Muscle of arm (tissue), 1 donor: ENCODE measurements at regions not wholly inside any gene's neighbourhood (a gene's known extent, or its start where the extent isn't known, plus 50 kb on each side); places are given as distances from the start of the nearest gene placed in this dataset.
"Not testable (repeated sequence)": the region's sequence is repeated elsewhere in the genome, so short reads cannot be mapped to it uniquely, and the experiment has no call there.

Experiments
- DNase-seq: peaks from one replicate; pipeline ENCODE4 v3.0.0-alpha.2; 2013

DNA sequence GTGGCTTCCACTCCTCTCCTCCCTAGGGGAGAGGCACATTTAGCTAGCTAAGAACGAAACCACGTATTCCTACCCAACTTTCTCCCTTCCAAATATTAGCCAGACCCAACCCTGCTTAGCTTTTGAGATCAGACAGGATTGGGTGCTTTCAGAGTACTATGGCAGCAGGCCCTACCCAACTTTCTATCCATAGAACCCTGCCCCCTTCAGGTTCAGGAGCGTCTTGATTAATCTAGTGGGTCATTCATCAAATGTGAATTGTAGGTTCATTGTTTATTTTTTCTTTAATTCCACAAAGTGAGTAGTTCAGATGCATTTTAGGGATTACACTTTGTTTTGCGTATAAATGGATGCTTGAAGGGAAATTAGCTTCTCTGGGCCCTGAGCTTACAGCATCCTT lies 188.3 kb downstream of the MIB1 start:
- no peak for DNase-seq

DNA sequence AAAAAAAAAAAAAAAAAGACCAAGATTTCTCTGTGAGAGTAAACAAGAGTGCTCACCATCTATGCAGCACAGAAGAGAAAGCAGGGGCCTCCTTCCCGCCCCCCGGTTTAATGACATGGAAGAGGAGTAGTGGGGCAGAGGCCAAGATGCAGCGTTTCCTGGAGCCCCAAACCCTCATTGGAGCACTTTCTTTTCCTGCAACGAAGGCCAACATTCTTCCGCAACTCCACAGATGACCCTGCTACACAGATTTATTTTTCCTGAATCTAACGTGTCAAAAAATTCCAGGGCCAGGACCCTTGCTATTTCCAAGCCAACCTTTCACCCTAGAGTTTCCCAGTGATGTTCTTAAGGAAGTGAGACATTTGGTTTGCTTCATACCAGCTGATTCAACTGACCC lies 189.6 kb downstream of the MIB1 start:
- DNase-seq, result no peak

DNA sequence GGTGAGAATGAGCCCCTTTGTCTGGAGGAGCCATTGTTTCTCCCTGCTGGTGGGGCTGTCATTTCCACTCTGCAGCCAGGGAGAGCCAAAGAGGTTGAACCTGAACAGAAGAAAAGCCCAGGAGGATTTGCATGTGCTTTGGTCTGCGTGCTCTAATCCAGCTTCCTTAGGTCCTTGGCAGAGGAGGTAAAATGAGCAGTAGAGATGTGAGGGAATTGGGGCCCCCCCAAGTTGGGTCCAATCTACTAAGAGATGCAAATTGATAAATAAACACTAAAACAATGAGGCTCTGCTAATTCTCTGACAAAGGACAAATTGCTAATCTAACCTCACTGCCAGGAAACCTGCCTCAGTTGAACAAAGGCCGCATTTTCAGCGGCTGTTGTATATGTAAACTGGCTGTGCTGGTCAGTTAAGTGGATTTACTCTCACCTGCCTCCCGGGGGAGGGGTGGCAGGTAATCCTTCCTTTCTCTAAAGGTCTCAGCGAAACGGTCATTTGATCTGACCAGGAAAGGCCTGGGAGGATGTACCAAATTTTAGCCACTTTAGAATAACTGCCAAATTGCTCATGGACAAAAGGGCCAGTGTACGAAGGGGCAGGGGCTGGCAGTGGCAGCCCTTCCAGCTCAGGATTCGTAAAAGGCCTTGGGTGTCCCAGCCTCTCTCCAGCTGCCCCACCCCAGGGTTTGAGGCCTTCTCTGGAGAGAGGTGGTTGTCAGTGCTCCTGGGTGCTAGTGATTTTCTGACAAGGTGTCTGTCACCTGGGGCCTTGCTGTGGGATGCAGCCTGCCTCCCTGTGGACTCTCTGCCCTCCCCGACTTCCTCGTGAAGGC lies 193.6 kb downstream of the MIB1 start:
- DNase-seq, result no peak

DNA sequence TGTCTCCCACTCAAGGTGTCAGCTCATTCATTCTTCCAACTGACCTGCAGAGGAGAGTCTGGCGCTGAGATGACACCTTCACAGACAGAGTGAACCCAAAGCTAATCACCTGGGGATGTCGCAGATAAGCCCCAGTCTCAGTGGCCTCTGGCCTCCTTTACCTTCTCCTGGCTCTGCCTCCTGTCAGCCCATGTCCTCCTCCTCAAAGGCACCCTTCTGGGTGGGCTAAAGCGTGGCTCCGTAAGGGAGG lies 194.1 kb downstream of the MIB1 start:
- no peak for DNase-seq

DNA sequence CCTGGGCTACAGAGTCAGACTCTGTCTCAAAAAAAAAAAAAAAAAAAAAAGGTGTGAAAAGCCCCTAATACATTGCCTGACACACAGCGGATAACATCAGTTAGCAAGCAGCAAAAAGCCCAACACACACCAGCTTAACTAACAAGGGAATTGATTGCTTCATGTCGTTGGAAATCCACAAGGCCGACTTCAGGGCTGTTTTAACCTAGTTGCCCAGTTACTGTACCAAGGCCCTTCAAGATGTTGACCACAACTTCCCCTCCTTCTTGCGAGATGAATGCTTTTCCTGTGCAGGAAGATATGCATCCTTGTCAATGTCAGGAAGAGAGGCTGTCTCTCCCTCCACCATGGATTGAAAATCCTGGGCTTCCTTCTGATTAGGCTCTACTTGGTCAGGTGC lies 202.9 kb downstream of the MIB1 start:
- no peak for DNase-seq

DNA sequence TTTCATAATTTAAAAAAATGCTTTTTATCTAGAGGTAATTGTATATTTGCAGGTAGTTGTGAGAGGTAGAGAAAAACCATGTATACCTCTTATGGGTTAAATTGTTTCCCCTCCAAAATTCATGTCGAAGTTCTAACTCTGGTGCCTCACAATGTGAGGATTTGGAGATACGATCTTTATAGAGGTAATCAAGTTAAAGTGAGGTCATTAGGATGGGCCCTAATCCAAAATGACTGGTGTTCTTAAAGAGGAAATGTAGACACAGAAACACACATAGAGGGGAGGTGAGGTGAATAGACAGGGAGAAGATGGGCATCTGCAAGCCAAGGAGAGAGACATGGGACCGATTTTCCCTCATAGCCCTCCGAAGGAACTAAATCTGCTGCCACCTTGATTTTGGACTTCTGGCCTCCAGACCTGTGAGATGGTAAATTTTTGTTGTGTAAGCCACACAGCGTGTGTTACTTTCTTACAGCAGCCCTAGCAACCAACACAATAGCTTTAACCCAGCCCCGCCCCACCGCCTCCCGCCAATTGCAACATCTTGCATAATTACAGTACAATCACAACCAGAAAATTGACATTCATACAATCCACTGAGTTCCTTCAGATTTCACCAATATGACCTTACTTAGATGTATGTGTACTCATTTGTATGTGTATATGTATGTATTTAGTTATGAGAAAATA lies 208.9 kb downstream of the MIB1 start:
- DNase-seq, result no peak

DNA sequence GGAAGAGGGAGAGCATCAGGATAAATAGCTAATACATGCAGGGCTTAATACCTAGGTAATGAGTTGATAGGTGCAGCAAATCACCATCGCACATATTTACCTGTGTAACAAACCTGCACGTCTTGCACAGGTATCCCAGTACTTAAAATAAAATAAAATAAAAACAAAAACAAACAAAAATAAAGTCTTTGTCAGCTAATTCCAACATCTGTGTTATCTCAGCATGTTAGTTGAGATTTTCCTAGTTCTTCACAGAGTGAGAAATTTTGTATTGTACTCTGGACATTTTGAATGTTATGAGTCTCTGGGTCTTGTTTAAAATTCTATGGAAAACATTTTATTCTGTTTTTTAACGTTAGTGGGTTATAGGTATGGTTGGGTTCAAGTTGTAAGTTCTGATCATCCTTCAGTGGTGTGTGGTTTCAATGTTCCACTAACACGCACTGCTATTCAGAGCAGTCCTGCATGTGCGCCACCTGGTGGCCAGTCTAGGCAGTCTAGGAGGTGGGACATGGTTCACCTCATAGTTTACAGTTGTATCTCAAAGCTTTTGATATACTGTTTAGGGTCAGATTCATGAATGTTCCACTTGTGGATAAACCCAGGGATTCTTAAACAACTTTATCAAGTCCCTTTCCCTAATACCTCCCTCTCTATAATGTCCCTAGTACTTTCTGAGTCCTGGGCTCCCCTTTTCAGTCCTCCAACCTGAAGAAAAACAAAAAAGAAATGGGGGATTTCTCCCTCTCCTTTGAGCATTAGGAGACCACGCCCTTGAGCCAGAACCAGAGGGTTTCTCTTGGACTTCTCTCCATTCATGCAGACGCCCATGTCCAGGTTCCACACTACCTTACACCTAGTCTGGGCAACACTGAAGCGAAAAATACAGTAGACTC lies 213.4 kb upstream of the GATA6 start:
- DNase-seq, result peak; percentile 72

DNA sequence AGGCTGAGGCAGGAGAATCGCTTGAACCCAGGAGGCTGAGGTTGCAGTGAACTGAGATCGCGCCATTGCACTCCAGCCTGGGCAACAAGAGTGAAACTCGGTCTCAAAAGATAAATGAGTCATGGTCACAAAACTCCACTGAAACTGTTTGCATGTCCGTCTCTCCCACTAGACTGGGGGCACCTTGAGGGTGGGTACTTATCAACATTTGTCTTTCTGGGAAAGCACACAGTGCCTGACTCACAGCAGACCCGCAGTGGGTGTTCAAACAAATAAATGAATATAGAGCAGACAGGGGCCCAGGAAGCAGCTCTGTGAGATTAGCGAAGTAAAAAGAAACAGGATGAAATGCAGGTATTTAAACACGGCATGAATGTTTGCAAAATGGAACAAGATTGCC lies 211.1 kb upstream of the GATA6 start:
- no peak for DNase-seq

DNA sequence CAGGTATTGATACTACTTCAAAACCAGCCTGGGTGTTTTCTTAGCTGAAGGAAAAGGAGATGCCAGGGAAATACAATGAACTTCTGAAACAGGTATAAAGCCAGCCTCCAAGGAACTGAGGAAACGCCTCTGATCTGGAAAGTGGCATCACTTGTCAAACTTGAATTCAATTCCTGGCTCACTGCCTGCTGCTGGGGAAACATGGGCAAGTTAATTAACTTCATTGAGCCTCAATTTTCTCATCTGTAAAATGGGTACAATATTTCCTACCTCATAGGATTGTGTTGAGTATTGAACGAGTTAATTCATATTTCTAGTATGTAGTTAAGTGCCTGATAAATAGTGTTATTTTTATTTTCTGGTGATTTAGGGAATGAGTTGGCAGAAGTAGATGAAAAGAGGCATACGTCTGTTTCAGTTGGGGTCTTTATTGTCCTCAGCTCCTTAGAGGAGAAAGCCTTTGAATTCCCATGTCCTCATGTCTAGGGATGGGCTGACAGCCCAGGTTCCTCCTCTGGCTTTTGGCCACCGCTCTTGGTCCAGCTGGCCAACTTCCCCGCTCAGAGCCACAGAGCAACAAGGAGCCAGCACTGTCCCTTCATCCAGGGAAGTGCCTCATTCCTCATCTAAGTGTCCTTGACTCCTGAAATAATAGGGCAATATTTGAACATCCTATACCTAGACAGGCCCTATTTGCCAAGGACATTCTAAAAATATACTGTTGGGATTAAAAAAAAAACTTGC lies 210.5 kb upstream of the GATA6 start:
- DNase-seq, result peak; percentile 6

DNA sequence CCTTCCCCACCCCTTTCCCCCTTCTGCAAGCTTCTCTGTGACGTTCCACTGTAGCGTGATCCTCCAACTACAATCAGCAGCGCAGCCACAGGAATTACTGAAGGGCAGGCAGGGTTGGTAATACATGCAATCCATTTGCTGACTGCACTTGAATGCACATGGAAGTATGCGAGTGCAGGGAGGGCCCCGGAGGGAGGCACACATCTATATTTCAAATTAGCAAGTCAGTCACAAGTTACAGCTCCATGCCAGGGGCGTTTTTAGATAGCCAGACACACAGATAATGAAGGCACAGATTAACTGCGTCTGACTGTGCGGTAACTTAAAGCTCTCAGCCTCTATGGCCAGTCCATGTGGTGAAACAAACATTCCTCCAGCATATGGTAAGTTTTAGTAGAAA lies 209.2 kb upstream of the GATA6 start:
- DNase-seq, result no peak

DNA sequence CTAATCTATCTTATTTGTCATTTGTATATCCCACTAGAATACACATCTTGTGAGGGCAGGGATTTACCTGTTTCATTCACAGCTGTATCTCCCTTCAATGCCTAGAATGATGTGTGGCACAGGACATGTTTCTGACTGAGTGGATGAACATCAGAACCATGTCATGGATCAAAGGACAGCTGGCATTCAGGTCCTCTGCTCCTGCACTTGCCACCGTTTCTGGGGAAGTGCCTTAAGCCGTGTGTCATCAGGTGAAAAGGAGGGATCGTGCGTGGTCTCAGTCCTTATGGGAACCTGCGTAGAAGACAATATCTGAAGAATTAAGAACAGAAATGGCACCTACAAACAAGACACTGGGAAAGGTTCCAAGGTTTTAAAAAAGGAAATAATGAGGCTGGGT lies 206.1 kb upstream of the GATA6 start:
- DNase-seq, result no peak

DNA sequence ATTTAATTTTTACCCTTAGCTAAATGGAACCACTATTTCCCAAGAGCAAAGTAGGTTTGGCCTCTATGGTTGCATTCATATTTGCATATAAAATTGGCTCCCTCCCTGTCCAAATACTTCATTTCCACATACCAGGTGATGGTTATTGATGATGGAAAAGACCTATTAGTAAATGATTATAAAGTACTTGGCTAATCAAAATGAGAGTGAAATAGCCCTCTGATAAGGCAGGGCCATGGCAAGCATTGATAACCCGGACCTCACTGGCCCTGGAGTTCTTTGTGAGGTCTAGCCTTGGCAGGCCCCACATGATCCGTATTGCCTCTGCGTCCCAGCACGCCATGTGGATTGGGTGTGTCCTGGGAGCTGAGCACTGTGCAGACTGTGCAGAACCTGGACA lies 201.1 kb upstream of the GATA6 start:
- no peak for DNase-seq

DNA sequence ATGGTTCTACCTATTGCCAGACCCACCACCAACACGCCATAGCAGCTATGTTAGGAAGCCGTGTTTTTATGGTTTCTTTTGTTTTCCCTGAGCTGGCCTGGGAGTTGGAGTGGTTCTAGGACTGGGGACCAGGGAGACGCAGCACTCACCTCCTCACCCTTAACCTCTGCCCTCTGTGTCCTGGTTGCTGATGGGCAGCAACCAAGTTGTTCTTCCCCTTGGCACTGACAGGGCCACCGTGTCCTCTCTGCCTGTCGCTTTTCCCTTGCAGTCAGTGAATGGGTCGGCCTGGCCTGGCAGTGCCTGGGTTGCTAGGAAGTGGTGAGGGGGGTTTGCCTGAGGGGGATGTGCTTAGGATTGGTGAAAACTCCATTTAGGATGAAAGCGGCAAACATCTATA lies 197.1 kb upstream of the GATA6 start:
- DNase-seq, result no peak

DNA sequence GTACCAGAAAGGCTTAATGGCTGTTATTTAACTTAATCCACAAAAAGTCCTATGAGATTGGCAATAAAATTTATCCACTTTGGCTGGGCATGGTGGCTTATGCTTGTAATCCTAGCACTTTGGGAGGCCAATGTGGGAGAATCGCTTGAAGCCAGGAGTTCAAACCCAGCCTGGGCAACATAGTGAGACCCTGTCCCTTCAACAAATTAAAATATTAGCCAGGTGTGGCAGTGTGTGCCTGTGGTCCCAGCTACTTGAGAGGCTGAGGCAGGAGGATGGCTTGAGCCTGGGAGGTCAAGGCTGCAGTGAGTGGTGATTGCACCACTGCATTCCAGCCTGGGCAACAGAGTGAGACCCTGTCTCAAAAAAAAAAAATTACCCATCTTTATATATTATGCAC lies 193.4 kb upstream of the GATA6 start:
- DNase-seq, result not testable (repeated sequence)

DNA sequence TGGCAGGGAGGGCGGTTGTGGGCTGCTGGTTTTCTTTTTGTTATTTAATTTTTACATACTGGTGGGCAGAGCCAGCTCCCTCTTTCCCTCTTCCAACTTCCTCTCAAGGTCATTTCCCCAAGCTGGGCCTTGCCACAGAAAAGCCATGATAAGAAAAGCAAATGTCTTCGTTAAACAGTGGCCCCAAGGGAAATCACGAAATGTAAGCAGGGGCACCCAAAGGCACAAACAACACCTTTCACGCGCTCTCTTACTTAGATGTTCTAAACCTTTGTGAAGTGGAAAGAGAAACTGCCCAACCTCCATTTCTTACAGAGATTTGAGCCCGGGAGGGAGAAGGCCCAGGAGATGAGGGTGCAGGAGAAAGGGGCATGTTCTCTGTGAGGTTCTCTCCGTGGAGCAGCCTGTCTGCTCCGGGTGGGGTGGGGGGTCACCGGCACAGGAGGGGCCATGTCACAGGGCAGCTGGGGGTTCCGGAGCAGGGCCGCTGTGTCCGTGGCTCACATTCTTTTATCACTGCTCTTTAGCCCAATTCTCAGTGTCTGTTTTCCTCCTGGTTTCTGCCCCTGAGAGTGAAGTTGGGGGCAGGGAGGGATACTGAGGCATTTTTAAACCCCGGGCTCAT lies 190.7 kb upstream of the GATA6 start:
- DNase-seq, result no peak

DNA sequence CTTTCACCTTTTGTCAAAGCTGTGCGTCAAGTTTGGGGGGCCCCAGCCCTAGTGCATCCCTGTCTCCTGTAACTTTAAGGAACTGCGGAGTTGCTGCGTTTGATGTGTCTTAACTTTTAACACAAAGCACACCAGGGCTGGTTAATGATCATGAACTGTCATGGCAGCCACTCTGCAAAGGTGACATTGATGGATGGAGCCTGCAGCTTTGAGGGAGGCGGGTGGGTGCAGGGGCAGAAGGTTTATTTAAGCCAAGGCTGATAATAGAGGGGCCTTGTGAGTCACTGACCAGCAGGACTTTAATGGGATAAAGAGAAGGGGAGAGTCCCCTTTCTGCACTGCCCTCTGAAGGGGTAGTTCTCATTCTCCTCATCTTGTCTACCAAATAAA lies 190.2 kb upstream of the GATA6 start:
- no peak for DNase-seq

DNA sequence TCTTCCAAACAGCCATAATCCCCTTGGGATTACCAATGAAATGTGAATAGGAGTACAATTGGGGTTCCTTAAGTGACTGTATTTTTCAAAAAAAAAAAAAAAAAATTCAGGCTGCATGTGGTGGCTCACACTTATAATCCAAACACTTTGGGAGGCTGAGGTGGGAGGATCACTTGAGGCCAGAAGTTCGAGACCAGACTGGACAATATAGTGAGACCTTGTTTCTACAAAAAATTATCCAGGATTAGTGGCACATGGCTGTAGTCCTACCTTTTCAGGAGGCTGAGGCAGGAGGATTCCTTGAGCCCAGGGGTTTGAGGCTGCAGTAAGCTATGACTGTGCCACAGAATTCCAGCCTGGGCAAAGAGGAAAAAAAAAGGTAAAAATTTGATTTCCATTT lies 189.6 kb upstream of the GATA6 start:
- DNase-seq, result no peak

DNA sequence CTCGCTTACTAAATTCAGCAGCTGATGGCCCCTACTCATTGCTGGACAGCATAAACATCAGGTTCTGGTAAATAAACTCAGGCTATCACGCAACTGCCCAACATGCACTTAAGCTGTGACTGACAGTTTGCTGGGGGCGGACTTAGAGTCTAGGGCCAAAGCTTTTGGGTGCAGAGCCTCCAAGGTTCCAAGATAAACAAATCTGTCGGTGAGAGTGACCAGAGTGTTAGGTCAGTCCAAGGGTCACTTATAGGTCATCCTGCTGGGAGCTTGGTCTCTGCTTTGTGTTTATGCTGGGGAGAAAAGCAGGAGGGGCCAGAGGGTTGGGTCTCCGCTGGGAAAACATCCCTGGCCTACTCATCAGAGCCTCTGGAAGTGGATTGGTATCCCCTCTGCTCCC lies 188.6 kb upstream of the GATA6 start:
- no peak for DNase-seq

DNA sequence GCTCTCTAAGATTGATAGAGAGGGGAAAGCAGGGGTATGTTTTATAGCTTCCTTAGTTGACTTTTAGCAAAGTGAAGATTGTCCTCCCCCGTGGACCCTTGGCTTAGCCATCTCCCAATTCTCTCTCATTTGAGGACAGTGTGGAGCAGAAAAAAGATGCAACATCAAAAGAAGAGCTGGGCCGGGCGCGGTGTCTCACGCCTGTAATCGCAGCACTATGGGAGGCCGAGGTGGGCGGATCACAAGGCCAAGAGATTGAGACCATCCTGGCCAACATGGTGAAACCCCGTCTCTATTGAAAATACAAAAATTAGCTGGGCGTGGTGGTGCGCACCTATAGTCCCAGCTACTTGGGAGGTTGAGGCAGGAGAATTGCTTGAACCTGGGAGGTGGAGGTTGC lies 187.9 kb upstream of the GATA6 start:
- not testable (repeated sequence) for DNase-seq

DNA sequence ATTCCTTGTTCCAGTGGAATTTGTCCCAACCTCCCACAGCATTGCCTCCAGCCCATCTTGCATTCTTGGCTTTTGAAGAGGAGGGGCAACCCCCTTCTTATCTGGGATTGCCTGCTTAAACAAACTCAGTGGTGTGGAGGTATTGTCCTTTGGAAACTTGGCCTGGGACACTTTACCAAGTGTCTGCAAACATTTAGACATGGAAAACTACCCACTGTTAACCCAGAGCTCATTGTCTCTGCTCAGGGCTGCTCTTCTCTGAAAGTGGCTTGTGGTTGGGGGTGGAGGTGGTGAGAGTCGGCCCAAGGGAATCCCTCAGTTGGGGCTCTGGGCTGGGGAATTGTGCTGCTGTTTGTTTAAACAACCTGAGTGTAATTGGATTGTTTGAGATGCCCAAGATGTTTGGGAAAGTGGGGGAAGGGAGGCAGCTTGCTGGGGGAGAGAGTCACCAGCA lies 178.3 kb upstream of the GATA6 start:
- no peak for DNase-seq

DNA sequence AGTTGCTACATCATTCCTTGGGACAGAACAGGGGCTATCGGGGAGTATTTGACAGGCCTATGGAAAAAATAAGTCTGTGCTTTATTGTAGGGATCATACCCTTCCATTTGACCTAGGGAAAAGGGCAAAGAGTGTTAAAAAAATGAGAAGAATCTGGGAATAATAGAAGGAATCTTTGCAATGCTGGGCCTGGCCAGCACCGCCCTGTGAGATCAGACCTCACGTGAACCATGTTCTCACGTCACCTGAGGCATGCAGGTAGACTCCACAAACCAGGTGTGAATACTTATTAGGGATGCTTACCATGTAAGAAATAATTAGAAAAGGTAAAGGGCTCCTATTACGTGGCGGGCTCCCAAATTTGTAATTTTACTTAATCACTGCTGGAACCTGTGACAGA lies 177.5 kb upstream of the GATA6 start:
- DNase-seq, result no peak

DNA sequence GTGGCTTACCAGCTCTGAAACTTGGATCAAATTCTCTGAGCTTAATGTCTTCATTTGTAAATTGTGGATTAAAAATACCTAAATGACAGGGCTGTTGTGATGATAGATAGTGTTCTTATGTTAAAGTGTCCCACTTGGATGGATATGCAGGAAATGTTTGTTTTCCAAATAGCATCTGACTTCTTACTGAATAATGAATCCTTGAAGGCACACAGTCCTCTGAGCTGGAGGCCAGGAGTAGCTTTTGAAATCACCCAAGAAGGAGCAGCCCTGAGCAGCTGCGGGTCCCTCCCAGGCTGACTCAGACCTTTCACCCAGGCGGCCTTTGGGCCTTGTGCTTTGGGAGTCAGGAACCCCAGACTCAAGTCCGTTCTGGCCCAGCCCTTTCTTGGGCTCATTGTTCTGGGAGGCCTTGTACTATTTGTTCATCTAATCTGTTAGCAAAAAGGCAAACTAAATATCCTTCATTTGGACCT lies 173.0 kb upstream of the GATA6 start:
- DNase-seq, result no peak
